GM18861 (cell line): ENCODE measurements at regions not wholly inside any gene's neighbourhood (a gene's known extent, or its start where the extent isn't known, plus 50 kb on each side); places are given as distances from the start of the nearest gene placed in this dataset.

Experiments used
- ATAC-seq: cut with Tn5 transposase; IDR thresholded peaks from one replicate; pipeline ENCODE4 v1.9.1; 2021; ENCODE audit not compliant: unreplicated experiment

DNA sequence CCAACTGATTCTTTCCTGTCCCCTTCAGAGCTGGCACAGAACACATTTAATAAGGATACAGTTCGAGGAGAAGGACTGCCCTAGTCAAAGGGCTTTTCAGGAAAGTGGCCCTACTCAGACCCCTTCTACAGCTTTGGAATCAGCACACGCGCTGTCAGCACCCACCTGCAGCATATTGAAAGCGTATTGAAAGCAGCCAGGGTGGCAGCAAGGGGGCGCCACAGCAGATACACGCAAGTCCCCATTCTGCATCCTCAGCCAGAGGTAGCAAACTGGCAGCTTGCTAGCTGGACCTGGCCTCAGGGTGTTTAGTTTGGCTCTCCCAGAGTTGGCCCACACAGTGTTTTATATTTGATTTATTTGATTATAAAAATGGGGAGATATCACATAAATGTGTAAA lies 101.0 kb upstream of the NT5C1B start:
- ATAC-seq, result no peak

- no peak for ATAC-seq
These were observed 95.1 kb upstream of the NT5C1B start for GRCh38 chr2:18684206-18685038.

GRCh38 chr2:18682681-18683080 lies 93.3 kb upstream of the NT5C1B start:
- no peak for ATAC-seq

GRCh38 chr2:18677280-18677679 lies 87.9 kb upstream of the NT5C1B start:
- no peak for ATAC-seq

GRCh38 chr2:18674309-18674708 lies 84.9 kb upstream of the NT5C1B start:
- ATAC-seq, result no peak

DNA sequence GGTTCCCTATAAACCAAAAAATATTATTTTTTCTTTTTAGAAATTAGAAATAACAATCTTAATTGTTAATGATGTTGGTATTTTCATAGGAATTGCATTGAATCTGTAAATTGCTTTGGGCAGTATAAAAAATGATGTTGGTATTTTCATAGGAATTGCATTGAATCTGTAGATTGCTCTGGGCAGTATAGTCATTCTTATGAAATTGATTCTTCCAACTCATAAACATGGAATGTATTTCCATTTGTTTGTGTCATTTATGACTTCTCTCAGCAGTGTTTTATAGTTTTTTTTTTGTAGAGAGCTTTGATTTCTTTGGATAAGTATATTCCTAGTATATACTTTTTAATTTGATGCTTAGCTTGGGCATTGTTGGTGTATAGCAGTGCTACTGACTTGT lies 82.0 kb upstream of the NT5C1B start:
- ATAC-seq, result no peak

DNA sequence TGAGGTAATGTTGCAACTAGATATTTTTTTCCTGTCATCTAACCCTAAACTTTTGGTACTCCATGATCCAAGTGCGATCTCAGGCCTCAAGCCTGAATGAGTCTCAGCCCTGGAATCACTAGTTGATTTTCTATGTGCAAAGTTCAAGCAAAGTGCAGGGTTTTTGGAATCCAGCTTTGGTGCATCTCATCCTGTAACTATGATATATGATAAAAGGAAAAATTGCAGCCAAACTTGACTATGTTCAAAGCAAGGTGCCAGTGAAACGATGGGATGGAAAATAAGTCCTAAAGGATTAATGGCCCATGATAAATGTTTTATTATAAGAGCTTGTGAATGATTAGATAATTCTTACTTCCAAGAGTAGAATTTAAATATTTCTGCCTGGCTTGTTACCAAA lies 78.9 kb upstream of the NT5C1B start:
- no peak for ATAC-seq

DNA sequence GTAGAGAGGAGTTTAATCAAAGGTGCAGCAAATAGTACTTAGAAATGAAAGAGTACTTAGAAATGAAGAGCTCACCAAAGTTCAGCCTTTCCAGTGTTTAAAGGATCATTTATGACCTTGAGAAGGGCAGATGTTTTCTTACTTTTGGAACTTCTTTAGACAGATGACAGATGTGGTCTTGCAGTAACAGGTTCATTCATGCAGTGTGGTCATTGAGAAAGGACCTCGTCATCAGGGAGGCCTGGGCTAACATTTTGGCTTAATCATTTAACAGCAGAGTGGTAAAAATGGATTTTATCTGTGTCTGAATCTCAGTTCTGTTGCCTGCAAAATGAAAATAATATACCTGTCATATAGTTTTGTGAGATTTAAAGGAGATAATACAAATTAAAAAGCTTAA lies 75.1 kb upstream of the NT5C1B start:
- no peak for ATAC-seq

GRCh38 chr2:18663861-18664260 lies 74.5 kb upstream of the NT5C1B start:
- no peak for ATAC-seq

GRCh38 chr2:18662689-18663088 lies 73.3 kb upstream of the NT5C1B start:
- ATAC-seq, result no peak

- no peak for ATAC-seq
These were observed 70.5 kb upstream of the NT5C1B start for GRCh38 chr2:18659915-18660314.

GRCh38 chr2:18656048-18656447 lies 66.7 kb upstream of the NT5C1B start:
- ATAC-seq, result no peak

- ATAC-seq, result no peak
These were observed 62.7 kb upstream of the NT5C1B start for GRCh38 chr2:18651842-18652774.

DNA sequence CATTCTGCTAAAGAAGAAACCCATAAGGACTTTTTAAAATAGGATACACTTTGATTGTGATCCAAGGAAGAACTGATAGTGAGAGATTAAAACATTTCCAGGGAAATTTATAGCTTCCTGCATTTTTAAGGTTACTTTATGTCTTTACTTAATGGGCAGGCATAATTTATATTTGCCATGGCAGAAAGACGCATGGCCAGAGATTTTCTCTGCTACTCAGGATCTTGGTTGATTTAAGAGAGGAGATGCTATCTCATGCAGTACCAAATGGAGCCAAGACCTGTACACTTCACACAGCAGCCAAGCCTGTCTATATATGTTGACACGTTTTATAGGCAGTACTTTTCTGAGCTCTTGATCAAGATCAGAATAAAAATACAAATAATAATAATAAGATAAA lies 60.9 kb upstream of the NT5C1B start:
- ATAC-seq, result no peak

DNA sequence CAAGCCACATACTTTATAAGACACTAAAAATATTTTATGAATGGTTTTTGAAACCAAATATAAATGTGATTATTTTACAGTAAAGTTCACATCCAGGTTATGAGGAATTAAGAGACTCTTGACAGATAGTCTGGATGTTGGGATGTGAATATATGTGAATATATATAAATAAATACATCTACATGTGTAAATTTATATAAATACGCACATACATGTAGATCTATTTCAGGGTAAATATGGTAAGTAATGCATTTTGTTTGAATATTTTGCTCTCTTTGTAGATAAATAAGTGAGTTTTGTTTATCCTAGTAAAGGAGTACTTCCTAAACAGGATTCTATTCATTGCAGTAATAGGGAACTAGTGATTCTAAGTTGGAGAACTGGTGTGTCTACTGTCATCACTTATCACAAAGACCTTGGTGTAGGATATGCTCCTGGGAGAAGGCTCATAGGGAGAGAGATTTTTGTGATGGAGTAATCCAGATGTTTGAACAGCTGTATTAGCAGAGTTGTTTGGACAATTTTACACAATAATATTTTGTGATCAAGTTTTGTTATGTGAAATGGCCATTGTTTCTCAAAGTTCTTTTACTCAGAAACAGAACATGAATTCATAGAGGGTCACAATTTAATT lies 60.2 kb upstream of the NT5C1B start:
- ATAC-seq, result no peak

DNA sequence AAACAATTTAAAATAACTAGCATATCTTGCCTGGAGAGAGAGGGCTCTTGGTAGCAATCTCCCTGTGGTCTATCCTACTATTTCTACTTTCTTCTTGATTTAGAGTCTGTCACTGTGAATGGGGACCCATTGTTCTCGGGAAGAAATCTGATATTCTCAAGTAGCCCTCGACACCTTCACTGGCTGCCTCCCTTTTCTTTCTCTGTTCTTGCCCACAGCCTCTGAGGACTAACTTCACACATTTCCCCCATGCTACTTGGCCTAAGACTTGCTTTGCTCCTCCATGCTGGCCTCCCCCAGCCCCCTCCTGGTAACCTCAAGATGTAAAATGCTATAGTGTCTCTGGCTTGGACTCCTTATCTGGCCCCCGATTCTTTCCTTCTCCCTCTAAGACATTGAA lies 58.8 kb upstream of the NT5C1B start:
- no peak for ATAC-seq

GRCh38 chr2:18647731-18648130 lies 58.4 kb upstream of the NT5C1B start:
- ATAC-seq, result no peak

DNA sequence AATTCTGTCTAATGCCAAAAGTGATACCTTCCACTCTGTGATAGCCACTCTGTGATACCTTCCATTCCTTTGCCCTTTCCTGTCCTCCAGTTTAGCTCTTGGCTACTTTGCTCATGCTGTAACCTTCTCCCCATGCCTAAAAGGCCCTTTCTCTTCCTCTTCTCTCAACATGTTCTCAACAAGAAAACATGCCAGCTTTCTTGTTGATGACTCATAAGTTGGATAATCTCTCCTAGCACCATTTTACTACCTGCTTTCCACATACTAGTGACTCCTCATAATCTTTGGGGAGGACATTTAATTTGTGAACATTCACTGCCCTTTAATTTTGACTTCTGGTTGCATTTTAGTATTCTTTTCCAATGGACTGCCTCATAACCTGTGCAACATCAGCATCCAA lies 55.9 kb upstream of the NT5C1B start:
- ATAC-seq, result no peak

DNA sequence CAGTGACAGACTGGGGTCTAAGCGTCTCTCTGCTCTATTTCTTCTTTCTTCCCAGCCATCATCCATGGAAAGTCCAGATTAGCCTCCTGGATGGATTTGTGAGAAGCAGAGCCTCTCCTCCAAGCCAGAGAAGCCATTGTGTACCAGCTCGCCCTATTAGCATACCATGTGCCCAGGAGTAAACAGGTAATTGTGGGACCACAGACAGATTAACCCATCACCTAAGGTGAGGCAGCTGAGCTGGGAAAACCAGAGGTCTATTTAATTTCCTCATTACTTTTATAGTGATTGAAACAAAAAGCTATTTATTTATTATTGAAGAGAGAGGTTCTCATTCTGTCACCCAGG lies 54.7 kb upstream of the NT5C1B start:
- ATAC-seq, result no peak

DNA sequence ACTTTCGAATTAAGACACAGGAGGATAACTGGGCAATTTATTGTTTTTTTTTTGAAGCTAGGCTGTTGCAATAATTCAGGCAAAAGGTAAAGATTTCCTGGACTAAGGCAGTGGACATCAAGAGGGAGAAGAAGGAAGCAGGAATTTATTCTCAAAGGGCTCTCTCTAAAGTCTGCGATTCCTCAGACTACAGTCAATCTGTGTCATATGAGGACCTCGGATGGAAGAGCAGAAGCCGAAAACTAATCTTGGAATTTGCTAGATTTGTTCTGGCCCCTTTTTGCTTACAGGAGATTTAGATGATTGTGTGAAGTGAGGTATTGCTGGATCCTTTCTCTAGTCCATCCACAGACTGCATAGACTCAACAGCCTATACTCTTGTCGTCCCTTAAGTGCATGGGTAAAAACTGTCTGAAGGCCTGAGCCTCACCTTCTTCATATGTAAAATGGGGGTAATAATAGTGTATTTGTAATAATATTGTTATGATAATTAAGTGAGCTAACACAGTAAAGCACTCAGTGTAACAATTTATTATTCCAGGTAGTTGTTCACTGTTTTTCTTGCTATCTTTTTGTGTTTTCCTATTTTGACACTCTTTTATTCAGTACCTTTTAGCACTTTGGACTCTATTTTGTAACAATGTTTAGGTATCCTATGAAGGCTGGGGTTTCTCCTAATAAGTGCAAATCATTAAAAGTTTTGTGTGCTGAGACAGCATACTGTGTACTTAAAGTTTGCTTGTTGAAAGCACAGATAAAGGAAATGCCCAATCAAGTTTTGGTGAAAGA lies 54.2 kb upstream of the NT5C1B start:
- ATAC-seq, result no peak

DNA sequence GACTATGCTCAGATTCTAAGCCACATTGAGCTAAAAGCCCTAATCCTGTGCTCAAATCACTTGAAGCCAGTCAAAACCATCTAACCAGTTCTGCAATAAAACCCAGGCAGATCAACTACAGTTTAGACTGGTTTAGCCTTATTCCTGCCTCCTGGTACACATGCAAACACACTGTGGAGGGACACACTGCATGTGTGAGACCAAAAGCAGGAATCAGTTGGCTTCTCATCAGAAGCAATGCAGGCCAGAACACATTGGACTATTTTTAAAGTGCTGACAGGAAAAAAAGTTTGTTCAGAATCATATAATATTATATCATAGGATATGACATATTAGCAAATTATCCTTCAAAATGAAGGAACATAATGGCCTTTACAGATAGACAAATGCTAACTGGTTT lies 52.5 kb upstream of the NT5C1B start:
- no peak for ATAC-seq
